HG03135 (cell line): ENCODE measurements at regions not wholly inside any gene's neighbourhood (a gene's known extent, or its start where the extent isn't known, plus 50 kb on each side); places are given as distances from the start of the nearest gene placed in this dataset.
A peak's percentile ranks its signal among the peaks of the same experiment; 100 is the strongest.

Experiments used
- ATAC-seq: cut with Tn5 transposase; IDR thresholded peaks from one replicate; pipeline ENCODE4 v1.9.1; 2021; ENCODE audit warnings: mild to moderate bottlenecking, moderate library complexity; ENCODE audit not compliant: unreplicated experiment

DNA sequence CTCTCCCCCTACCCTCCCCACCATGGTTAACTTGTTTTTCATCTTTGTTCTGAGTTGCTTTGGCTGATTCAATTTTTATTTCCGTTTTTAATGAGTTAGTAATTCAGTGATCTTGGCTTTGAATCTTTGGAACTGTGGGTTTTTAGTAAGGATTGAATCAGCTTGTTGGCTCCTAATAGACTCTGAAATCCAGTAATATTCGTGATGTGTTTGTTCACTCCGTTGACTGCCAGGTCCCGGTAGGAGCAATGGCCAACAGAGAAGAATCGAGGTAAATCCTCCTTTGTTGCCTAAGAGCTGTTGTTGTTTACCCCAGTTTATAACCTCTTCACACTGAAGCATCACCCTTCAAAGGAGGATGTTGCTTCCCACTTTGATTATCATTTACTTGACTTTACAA, 92.7 kb downstream of the PCSK1 start:
- no peak for ATAC-seq

GRCh38 chr5:96339862-96340261, 93.2 kb downstream of the PCSK1 start:
- no peak for ATAC-seq

- no peak for ATAC-seq
Observed at GRCh38 chr5:96338624-96339415, 94.2 kb downstream of the PCSK1 start.

DNA sequence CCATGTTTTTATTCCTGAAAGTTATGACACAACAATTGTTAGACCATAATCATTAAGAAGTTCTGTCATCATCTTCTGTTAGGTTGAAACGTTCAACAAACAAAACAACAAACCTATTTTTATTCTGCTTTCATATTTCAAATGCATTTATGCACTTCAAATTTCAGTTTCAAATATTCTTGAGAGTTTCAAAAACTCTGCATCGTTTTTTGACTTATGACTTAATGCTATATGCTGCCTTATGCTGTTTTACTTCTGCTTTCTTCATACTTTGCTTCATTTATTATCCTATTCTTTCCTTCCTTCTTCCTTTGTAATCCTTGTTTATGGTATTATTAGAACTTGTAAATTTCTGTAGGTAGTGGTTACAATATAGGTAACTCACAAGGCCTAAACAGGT, 95.0 kb downstream of the PCSK1 start:
- peak; percentile 61 for ATAC-seq

- ATAC-seq, result no peak
Observed at GRCh38 chr5:96337048-96337781, 95.8 kb downstream of the PCSK1 start.

DNA sequence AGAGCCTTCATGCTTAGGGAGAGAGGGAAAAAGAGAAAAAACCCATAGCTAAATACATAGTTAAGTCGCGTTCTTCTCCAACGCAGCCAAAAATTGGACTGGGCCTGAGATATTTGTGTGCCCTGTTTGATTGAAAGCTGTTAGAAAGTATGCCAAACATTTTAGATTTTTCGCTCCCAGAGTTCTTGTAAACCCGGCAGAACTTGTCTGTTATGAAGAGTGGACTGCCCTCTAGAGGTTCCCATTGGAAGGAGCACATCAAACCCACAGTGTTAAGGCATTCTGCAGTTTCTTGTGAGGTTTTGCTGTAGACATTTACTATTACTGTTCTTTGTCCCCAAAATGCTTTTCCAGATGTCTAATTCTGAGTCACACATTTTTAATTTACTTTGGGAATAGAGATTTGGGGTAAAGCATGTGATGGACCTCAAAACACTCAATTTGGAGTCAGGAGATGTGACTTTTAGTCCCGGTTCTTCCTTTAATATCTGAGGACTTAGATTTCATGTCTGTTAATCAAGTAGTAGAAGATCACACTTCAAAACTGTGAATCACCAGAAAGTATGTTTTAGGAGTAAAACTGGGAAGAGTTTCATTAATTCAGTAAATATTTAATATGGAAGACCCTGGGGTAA, 96.6 kb downstream of the PCSK1 start:
- ATAC-seq, result peak; percentile 70

DNA sequence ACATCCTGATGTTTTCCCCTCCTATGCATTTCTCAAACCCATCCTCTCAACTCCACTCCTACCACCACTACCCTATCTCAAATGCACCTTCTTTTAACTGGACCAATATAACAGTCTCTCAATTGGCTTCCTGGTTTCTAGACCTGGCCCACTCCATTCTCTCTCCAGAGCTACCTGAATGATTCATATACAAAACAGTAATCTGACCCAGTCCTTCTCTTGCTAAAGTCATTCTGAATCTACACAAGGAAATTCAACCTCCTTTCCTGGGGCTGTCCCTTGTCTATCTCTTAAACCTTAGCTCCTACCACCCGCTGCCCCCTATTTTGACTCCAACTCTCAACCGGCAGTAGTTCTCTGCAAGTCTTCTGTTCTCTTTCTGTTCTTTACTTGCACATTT, 97.2 kb downstream of the PCSK1 start:
- no peak for ATAC-seq

GRCh38 chr5:96333391-96333790, 99.7 kb downstream of the PCSK1 start:
- no peak for ATAC-seq

- ATAC-seq, result no peak
Observed at GRCh38 chr5:96332535-96333366, 100.3 kb downstream of the PCSK1 start.

DNA sequence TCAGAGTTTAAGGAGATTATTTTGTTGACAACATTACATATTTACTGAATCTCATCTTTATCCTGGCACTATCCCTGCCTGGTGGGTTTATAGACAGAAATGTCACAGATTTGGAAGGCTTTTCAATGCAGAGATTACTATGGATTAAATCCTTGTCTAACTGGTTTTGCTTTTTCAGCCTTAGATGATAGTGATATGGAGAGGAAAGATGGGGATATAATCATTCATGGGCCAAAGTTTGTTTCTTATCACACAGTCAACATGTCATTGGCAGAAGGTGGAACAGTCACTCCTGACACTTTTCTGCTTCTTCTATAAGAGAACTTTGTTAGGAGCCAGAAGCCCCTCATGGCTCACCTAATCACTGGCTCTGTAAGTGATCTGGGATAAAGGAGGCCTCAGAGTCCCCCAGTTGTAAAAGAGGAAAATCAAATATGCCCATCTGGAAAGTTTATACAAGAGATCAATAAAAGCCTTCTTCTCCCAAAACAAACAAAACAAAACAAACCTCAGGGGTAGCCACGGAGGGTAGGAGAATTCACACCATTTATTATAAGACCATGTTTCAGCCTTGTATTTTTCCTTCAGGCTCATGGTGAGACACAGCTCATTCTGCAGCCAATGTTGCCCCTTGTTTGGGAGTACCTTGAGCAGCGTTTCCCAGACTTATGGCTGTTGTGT, 101.2 kb downstream of the PCSK1 start:
- no peak for ATAC-seq

- ATAC-seq, result no peak
Observed at GRCh38 chr5:96331210-96331609, 101.8 kb downstream of the PCSK1 start.

GRCh38 chr5:96330530-96331140, 102.4 kb downstream of the PCSK1 start:
- ATAC-seq, result no peak

GRCh38 chr5:96329886-96330529, 103.0 kb downstream of the PCSK1 start:
- no peak for ATAC-seq

DNA sequence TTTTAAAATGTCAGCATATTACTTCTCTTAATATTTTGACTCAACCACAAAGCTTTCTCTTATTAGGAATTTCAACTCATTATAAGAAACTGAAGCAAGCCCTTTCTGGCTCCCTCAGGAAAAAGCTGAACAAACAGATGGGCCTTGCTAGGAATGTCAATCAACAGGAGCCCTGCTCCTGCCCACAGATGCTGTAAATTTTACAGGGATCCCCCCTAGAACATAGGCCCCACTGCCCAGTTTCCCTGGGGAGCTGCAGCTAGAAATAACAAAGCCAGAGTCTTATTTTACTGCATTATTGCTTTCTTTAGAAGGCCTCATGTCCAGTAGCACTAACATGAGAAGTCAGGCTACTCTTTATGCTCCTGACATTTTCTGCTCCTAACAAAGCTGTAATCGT, 103.8 kb downstream of the PCSK1 start:
- ATAC-seq, result no peak

DNA sequence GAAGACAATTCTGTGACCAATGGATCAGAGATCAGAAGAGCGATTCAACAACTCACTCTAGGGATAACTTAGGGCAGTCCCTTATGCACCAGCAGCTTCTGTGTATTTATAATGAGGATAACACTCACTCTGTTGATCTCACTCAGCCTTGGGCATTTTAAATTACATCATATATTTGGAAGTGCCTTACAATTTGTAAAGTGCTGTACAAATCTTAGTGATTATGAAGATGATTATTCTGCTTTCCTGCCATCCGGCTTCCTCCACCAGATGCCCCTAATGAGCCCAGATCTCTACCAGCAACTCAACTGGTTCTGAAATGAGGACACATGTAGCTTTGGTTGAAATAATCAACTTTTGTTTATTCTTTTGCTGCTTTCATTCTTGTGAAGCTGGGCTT, 105.3 kb downstream of the PCSK1 start:
- no peak for ATAC-seq

DNA sequence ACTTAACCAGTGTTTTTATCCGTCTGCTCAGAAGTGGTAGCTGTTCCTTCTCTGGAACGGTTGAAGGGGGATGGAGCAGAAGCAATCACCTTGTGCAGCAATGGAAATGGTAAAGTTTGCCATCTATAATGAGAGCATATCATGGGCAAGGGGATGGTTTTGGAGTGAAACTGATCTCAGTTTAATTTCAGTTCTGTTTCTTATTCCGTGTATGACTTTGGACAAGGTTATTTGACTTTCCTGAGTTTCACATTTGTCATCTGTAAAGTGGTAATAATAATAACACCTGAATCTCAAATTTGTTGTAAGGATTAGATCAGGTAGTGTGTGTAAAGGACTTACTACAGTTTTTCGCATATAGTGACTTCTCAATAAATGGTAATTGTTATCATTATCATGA, 106.1 kb downstream of the PCSK1 start:
- ATAC-seq, result peak; percentile 71

- ATAC-seq, result no peak
Observed at GRCh38 chr5:96324708-96325107, 108.3 kb downstream of the PCSK1 start.

DNA sequence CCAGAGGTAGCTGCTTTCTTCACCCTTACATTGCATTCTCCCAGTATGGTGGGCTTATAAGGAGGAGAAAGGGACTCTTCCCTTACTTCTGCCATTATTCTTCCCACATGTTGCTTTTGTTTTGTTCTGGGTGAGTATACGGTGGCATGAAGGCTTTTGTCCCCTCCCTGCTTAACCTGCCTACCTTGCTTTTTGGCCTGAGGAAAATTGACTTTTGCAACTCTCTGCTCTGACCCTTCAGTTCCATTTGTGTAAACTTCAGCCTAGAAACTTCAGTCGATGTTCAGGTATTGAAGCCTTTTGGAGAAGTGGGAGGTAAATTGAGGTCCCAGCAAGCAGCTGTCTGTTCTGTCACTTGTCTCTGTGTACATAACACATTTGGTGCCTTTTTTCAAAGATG, 110.2 kb downstream of the PCSK1 start:
- no peak for ATAC-seq

GRCh38 chr5:96322217-96322616, 110.8 kb downstream of the PCSK1 start:
- no peak for ATAC-seq

DNA sequence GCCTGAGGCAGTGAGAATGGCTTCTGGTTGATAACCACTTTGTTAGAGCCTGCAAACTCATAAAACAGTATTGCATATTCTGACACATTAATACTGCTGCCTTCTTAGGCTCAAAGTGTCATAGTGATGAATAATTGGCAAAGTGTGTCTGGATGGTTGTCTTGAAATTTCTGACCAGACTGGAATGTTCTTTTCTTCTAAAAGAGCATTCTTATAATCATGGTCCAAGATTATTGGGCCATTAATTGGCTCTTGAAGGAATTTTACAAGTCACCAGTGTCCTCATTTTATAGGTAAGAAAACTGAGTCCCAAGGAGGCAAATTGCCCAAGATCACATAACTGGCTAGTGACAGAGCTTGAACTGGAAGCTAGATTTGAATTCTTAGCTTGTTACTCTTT, 111.7 kb downstream of the PCSK1 start:
- no peak for ATAC-seq
